ENCODE measurements at regions not wholly inside any gene's neighbourhood (a gene's known extent, or its start where the extent isn't known, plus 50 kb on each side); places are given as distances from the start of the nearest gene placed in this dataset.

DNA sequence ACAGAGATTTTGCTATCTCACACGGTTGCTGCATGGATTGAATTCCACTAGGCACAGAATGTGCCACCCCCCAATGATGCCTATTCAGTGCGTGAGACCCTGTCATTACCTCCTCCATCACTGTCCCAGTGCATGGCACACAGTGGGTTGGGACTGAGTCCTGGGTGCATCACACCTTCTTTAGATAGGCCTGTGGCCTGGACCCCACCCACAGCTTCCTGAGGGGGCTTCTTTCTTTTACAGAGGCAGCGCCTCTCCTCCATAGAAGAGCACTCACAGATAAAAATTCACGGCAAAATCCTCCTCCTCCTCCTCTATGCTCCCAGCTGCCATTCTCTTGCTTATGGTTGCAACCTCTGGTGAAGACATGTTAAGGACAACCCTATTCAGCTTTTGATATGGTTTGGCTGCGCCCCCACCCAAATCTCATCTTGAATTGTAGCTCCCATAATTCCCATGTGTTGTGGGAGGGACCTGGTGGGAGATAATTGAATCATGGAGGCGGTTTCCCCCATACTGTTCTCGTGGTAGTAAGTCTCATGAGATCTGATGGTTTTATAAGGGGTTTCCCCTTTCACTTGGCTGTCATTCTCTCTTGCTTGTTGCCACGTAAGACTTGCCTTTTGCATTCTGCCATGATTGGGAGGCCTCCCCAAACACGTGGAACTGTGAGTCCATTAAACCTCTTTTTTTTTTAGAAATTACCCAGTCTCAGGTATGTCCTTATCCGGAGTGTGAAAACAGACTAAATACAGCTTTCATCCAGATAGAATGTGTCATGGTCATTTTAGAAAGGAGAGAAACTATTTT lies 147.6 kb downstream of the KLF13 start:
- no peak for DNase-seq

DNA sequence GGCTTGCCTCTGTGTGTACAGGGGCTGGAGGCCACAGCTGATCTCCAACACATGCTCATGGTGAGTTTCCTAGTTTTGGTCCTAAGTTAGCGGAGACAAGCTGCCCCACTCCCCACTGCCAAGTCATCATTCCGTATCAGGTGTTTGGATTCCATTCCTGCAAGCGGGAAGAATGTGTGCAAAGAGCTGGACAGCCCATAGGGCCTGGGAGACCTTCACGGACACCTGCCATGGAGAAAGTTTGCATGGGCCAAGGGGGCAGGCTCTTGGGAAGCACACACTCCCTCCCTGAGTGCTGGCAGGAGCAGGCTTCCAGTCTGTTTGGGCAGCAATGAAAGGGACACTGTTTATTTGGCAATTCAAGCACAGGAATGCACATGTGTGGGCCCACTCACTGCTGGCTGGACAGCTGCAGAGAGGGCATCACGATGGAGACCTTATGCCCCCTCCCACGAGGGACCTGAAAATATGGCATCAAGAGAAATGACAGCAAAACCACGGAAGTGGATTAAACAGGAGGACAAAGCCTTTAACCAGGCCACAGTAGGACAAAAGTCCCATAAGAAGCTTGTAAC lies 149.7 kb downstream of the KLF13 start:
- DNase-seq: no peak

DNA sequence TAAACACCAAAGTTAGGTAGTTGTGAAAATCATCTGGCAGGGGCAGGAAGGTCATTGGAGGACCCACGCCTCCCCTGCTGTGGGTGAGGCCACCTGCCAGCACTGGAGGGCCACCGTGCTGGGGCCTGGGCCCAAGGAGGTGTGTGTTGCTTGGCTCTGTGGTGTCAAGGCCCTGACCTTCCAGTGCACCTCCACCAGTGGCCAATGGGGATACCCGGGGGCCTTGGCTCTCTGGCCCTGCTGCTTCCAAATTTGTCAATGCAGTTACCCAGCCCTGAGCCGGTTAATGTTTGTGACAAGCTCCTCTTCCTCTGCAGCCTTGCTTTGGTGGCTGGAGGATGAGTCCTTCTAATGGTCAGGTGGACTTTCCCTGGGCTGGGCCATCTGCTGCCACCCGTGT lies 150.2 kb downstream of the KLF13 start:
- no peak for DNase-seq

DNA sequence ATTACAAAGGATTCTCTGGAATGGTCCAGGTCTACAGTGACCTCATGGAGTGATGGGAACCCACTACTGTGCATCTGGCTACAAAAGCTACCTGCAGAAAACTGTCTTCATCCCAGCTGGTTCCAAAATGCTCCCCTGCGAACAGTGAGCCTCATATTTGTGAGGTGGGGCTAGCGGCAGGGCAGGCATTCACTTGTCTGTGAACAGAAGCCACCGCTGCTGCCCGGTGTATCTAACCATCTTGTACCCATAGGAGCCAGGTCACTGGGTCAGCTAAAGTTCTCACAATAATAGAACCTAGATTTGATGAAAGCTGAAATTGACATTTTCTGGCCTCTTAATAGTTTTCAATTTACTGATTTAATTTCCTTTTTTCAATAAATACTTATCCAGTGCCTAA lies 150.7 kb downstream of the KLF13 start:
- no peak for DNase-seq

DNA sequence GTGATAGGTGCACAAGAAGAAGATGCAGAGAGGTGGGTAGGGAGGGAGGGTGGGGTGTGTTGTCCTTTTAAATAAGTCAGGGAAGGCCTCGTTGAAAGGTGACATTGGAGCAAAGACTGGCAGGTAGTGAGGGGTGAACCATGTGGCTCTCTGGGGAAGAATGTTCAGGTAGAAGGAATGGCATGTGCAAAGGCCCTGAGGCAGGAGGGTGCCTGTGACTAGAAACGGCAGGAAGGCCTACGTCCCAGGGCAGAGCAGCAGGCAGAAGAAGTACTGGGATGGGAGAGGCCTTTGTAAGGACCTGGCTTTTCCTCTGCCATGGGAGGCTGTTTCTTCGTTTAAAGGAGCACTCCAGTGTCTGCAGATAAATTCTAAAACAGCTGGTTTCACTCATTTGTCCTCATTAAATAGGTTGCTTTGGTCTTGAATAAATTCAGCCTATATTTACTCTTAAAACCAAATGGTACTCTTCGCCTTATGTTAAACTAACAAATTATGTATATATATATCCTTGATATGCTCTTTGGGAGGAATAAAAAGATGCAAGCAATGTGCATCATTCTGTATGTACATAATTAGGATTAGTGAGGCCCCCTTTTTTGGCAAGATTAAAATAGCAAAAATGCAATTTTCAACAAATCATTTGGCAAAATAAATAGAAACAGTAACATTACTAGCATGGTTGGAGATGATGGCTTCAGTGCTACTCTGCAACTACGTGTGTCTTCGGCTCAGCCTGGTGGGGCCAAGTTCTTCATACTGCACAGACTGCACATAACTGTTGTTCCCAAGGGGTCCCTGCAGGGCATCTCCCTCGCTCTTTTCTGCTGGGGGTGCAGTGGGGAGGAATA lies 151.4 kb downstream of the KLF13 start:
- no peak for DNase-seq

DNA sequence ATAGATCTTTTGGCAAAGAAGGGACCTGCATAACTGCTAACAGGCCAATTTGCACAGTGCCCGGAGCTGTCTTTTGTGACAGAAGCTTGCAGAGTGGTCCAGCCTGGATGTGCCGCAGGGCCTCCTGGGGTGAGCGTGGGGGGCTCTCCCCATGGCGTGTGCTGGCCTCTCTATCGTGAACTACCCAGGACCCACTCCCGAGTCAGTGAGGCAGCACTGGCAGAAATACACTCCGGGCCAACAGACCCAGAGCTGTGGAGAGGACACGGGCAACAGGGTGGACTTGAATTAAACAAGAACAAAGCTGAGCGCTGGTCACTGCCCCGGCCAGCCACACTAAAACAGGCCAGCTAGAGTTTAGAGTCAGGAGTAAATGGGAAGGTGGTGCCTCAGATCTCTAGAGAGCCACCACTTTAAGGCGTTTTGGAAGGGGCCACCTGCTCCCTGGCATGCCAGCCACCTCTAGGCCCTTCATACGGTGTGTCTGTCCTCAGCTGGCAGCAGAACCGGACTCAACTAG lies 152.1 kb downstream of the KLF13 start:
- DNase-seq: no peak

DNA sequence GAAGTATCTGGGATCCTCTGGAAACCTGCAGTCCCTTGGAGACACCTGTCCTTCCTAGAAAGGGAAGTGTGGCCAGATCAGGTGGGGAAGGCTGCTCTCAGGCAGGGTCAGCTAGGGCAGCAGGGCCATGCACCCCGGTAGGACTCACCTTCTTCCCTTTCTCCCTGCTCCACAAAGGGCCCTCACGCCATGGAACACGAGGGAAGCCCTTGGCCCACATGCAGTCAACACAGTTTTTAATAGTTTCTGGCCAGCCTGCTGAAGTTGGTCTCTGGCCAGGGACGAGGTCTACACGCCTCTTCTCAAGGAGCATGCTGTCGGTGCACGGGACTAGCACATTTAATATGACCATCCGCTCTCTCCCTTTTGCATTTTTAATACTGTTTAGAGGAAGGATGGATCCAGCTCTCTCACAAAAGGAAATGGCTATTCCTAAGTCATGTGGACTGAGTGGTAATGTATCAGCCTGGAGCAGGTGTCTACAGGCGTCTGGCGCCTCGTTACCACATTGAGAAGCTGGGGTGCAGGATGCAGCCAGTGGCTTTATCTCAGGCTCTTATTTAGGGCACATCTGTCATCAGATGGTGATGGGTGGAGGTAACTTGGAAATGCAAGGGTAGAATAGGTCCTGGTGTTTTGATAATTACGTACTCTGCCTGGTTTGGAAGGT lies 153.9 kb downstream of the KLF13 start:
- no peak for DNase-seq

DNA sequence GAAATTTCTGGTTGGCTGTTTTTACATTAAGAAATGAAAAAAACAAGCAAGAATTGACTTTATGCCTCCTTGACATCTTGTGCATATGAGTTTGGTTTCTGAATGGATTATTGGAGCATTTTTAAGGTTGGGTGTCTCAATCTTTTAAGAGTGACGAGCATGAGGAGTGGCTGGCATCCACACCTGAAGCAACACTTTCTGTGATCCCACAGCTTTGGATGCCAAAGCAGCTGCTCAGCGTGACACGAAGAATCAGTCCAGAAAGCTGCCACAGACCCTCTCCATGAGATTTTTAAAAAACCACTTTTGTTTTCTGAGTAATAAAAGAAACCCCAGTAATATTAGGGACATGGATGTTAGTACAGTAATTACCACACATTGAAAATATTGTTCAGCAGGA lies 154.5 kb downstream of the KLF13 start:
- DNase-seq: no peak

DNA sequence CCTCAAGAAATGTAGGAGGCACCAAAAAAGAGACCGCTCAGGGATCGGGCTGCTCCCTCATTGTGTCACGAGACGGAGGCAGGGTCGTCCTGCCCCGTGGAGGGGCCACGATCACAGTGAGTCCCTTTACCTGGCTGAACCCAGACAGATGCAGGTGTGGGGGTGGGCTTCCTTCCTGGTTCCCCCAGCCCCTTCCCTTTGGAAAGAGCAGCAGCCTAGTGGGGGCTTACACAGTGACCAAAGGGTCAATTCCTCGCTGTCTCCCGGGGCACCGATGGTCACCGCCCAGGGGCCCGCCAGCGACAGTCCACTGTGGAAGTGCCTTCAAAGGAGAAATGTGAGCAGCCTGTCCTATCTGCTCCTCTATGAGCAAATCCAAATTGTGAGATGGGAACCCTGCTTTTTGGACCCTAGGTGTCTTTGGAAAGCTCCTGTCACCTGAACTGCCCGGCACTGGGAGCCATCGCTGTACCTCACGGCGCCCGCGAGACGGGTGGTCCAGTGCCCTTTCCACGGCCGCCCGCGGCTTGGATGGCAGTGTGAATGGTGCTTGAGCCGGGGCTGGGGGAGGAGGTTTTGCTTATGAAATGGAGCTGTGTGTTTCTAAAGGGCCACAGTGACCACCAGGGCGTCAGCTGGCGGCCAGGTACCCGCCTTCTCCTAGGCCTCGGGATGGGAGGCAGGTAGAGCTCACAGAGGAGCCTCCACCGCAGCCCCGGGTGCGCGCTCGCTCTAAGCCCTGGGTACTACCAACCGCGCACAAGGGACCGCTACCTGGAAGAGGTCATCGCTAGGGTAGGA lies 155.7 kb downstream of the KLF13 start:
- no peak for DNase-seq

DNA sequence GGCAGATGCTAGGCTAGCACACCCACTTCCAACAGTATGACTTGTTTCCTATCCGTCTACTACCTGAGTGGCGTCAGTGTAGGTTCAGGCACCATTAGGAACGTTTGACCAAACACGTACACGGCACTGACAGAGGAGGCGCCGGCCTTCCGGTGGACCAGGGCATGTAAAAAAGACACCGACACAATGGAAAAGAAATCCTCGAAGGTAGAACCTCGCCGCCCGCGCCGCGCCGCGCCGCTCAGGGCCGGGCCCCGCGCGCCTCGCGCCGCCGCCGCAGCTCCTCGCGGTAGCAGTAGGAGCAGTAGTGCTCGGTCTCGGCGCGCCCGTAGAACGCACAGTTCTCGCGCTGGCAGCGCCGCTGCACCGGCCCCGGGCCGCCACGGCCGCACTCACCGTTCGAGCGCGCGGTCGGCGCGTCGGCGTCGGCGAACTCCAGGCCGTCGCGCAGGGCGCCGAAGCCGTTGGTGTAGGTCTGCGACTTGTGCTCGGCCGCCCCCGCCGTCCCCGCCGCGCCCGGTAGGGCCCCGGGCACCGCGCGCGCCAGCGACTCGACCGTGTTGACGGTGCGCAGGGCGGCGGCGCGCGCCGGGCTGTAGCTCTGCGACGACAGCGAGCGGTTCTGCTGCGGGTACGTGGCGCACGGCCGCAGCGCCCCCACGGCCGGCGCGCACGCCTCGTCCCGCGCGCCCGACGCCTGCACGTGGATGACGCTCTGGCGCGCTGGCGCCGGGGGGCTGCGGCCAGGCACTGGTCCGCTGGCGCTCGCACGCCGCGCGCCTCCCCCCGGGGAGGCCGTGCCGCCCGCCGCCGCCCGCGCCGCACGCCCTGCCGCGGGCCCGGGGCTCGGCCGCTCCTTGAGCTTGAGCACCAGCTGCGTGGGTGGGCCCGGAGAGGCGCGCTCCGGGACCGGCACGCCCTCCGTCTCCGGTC lies 156.7 kb downstream of the KLF13 start:
- DNase-seq: no peak

DNA sequence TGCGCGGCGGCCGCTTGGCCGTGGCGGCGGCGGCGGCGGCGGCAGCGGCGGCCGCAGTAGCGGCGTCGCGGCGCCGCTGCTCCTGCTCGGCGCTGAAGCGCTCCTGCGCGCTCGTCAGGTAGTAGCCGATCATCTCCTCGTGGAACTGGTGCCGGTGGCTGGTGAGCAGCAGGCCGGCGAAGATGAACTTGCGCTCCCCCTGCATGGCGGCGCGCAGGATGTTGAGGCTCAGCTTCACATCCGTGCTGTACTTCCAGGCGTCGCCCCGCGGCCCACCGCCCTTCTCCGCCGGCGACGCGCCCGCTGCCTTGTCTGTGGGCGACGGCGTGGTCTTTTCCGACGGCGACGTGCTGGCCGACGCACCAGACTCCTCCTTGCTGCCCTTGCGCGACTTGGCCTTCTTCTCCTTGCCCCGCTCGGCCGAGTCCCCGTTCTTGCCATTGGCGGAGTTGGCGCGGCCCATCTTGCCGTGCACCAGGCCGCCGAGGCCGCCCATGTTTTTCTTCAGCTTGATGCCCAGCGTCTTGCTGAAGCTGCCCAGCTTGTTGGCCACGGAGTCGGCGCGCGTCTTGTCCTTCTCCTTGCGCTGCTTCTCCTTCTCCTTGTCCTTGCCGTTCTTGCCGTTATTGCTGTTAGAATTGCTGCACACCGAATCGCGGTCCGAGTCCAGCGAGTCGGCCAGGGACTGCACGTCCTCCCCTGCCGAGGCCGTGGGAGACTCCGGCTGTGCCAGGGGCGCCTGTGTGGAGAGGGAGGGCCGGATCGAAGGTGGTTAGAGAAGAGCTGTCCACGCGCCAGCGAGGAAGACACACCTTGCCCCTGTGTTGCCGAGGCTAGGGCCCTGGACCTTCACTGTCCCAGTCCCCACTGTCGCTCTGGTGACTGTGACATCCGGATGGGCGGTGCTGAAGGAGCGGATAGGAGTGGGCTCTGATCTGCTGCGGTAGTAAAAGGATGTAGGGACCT lies 157.6 kb downstream of the KLF13 start:
- DNase-seq: no peak

DNA sequence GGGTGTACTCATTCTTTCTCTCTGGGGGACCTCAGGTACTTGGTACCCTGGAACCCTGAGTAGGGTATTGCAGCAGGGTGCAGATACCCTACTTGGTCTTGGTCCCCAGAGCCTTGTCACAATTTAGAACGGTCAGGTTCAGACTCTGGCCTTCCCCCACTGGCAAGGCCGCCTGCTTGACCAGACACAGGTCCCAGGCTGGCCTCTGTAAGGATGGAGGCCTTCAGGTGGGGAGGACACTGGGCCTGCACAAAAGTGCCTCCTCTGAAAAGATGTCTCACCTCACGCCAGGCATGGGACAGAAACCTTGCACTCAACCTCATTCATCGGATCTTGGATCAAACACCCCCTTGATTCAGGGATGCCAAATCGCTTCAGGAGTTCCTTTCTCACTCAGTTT lies 158.4 kb downstream of the KLF13 start:
- no peak for DNase-seq

DNA sequence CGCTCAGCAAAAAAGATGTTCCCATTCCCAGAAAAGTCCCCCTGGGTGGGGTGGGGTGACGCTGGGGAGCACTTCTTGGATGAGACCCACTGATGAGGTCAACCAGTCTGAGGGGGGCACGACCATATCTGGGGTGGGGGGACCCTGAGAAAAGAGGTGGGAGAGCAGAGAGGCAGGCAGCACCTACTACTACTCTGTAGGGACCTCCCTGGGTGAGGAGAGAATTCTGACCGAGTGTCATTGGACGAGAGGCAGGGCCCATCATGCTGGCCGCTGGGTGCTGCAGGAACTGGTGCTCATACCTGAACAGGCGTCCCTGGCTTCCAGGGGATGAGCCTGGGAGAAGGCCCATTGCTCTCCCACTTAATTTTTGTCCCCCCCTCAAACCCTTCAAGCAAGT lies 158.8 kb downstream of the KLF13 start:
- no peak for DNase-seq

DNA sequence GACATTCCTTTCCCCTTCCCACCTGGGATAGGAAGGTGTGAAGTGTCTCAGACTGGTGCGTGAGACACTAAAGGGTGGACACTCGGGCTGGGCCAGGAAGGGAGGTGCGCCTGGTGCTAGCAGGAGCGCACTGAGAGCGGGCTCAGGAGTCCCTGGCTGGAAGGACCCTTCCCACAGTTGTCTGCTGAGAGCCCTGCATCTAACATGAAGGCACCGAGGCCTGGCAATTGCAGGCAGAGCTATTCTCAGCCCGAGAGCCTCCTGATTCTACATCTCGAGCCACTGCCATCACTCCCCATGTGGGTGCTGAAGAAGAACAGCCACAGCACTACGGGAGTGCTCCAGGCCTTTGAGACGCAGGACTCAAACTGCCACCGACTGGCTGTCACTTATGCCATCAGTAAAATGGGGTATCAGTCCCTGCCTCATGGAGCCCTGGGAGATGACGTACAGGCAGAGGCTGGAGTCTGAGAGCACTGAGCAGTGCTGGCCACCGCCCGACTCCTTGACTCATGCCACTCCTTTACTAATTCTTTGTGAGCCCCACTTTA lies 159.4 kb downstream of the KLF13 start:
- DNase-seq: no peak

DNA sequence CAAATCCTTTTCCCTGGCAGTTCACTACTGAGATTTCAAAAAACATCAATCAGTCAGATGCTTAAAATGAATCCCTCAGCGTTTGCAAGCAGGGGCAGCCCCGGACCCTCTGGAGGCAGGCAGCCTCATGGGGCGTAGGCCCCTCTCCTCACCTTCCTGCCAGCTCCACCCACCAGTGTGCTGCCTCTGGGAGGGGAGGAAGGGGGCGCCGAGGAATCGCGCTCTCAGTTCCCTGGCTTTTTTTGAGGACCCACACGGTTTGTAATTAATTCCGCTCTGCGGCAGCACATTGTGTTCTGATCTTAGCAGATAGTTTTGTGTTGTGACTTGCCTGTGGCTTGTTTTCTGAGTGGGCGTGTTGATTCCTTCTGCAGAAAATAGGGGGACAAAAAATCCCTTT lies 159.9 kb downstream of the KLF13 start:
- DNase-seq: no peak

DNA sequence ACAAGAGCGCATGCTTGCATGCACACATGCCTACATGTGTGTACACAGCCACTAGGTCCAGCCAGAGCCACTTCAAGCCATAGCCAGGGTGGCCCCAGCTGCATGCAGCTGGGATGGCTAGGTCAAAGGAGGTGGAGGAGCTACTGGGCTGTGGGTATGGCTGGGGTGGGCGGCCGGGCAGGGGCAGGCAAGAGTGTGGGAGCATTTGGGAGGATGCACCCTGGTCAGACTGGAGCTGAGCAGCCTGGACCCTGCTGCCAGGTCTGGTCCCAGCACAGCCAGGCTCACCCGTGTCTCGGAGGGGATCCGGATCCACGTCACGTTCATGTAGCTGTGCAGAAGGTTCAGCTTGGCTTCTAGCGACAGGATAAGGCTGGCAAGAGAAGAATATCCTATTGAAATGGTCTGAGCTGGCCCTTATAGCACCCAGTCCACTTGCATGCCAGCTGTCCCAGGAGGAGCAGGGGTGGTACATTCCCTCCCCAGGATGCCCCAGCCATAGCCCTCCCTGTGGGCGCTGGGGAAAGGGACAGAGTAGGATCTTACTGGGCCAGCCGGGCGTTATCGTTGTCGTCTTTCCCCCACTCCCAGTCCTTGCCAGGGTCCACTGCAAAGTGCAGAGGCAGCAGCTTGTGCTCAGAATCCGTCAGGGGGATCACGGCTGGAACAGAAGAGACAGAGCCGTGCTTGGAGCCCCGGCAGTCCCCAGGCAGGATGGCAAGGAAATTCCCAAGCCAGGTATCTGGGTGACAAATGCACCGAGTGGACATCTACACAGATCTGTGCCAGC lies 160.5 kb downstream of the KLF13 start:
- DNase-seq: no peak

DNA sequence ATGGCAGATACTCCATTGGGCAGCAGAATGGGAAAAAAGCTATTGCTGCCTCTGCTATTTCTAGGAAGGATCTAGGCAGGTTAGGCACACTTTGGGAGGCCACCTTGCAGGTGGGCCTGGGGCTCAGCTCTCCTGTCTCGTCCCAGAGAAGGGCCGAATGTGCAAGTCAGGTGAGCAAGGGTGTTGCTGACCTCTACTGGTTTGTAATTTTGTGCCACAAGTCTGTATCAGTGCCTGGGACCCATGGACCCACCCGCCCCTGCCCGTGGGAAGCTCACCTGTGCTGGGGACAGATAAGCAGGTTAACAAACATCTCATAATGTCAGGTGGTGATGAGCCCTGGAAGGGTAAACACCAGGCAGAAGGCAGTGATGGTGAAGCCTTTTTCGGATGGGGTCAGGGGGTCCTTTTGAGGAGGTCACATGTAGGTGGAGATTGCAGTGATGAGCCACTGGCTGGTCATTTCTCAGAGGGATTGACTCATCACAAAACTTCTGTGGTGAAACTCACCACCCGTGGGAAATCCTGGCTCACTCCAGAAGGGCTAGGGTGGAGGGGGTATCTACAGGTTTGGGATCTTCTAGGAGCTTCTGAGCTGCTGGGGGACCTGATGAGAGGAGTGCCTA lies 161.3 kb downstream of the KLF13 start:
- no peak for DNase-seq

Data from kidney glomerular epithelial cell (primary cell).